ENCODE measurements at regions not wholly inside any gene's neighbourhood (a gene's known extent, or its start where the extent isn't known, plus 50 kb on each side); places are given as distances from the start of the nearest gene placed in this dataset.

DNA sequence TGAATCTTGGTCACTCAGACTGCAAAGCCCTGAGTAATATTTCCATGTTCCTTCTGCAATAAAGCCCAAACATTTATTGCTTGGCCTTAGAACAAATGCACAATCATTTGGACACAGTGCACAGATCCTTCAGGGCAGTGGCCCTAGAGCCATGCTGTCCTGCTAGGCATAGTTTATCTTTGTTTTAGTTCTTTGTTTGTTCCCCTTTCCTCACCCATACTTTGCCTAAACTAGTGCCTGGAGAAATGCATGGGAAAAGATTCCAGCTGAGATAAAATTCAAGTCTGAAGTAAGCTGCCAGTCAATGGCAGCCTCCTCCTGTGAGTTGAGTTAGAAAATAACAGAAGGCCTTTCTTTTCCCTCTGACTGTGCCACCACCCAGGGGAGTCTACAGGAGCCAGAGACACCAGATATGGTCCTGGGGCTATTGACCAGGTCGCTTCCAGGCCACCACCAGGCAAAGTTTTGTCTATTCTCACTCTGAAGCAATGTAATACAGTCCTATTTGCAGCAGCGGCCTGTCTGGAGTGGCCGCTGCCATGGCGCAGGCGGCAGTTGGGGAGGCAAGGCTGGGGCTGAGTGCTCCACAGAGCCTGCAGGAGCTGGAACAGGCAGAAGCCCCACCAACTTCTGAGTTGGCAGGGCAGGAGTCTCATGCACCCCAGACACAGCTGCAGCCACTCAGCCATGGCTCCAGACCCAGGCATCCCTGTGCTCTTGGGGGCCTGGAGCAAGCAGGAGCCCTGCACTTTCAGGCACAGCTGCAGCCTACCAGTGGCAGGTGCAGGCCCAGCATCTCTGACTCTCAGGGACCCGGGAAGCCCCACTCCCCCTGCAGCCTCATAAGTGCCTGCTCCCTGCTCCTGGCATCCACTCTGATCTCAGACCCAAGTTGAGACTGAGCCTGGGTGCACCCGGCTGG is 258.6 kb downstream of the GPATCH2 start (continued):
- TF ChIP-seq CHD4 (IDR thresholded peaks at IDR 0.05): no peak
- TF ChIP-seq HDGF (IDR thresholded peaks at IDR 0.05): no peak
- TF ChIP-seq, protein P1, sequence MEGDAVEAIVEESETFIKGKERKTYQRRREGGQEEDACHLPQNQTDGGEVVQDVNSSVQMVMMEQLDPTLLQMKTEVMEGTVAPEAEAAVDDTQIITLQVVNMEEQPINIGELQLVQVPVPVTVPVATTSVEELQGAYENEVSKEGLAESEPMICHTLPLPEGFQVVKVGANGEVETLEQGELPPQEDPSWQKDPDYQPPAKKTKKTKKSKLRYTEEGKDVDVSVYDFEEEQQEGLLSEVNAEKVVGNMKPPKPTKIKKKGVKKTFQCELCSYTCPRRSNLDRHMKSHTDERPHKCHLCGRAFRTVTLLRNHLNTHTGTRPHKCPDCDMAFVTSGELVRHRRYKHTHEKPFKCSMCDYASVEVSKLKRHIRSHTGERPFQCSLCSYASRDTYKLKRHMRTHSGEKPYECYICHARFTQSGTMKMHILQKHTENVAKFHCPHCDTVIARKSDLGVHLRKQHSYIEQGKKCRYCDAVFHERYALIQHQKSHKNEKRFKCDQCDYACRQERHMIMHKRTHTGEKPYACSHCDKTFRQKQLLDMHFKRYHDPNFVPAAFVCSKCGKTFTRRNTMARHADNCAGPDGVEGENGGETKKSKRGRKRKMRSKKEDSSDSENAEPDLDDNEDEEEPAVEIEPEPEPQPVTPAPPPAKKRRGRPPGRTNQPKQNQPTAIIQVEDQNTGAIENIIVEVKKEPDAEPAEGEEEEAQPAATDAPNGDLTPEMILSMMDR (IDR thresholded peaks at IDR 0.05 in 2 of 3, conservative IDR thresholded peaks at IDR 0.05 in 1 of 3; ENCODE audit: control insufficient read depth in 2 of 3, extremely low read depth in 1 of 3, insufficient read depth in 1 of 3, low read depth in 3 of 3, low read length in 3 of 3): no peak
- TF ChIP-seq SMARCA5 (IDR thresholded peaks at IDR 0.05): no peak
- TF ChIP-seq FOXM1 (IDR thresholded peaks at IDR 0.05; ENCODE audit: low read depth, low read length): no peak

DNA sequence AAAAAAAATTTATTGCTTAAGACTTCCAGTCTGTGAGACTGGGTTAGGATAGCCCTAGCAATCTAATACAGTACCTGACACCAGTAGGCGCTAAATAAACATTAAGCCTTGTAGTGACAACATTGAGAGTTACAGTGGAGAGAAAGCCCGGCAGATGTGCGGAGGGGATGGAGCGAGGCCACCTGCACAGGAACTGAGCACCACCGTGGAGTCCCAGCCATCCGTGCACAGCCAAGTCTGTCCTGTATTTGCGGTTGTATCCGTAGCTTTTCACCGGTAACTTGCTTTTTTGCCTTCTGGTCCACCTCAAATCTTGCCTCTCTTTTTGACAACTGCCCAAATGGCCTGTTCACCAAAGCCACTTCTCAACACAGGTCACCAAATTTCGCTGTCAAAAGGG is 260.1 kb downstream of the GPATCH2 start:
- POLR2A ChIA-PET: no interaction called here
- FAIRE-seq: no peak

More for the DNA sequence above, 260.1 kb downstream of the GPATCH2 start:
- ChIA-PET CTCF (no interaction called here), SMC1A (ENCODE audit: uncharacterized antibody, unreplicated experiment) (no interaction called here), RAD21 (ENCODE audit: unreplicated experiment) (no interaction called here)
- H3K27ac ChIP-seq (ENCODE audit: control insufficient read depth, insufficient read depth): no peak overlapping the region
- ATAC-seq (no peak), DNase-seq (ENCODE audit: low read depth, low spot score) (no peak)
- no TSS peak for BruUV-seq (replicated peaks)
- peaks cover 7% of the 10 kb centered on the region; the same call in 2 of the 3 replicates for H3K9me3 ChIP-seq (replicated peaks; ENCODE audit: control insufficient read depth, insufficient read depth, low read length)
- H3K4me3 ChIP-seq: no peak overlapping the region
- no peak for TF ChIP-seq ZNF24 (IDR thresholded peaks at IDR 0.05)
- TF ChIP-seq, protein P2, sequence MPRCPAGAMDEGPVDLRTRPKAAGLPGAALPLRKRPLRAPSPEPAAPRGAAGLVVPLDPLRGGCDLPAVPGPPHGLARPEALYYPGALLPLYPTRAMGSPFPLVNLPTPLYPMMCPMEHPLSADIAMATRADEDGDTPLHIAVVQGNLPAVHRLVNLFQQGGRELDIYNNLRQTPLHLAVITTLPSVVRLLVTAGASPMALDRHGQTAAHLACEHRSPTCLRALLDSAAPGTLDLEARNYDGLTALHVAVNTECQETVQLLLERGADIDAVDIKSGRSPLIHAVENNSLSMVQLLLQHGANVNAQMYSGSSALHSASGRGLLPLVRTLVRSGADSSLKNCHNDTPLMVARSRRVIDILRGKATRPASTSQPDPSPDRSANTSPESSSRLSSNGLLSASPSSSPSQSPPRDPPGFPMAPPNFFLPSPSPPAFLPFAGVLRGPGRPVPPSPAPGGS (IDR thresholded peaks at IDR 0.05; ENCODE audit: borderline replicate concordance, insufficient read depth, low read depth, low read length, poor library complexity, severe bottlenecking): no peak
- TF ChIP-seq MEF2B (IDR thresholded peaks at IDR 0.05; ENCODE audit: partially characterized antibody, poor library complexity, severe bottlenecking): no peak
- TF ChIP-seq, protein P3, sequence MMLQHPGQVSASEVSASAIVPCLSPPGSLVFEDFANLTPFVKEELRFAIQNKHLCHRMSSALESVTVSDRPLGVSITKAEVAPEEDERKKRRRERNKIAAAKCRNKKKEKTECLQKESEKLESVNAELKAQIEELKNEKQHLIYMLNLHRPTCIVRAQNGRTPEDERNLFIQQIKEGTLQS (IDR thresholded peaks at IDR 0.05; ENCODE audit: borderline replicate concordance, extremely low read depth, low read depth, low read length): no peak
- TF ChIP-seq RB1 (IDR thresholded peaks at IDR 0.05; ENCODE audit: borderline replicate concordance): no peak
- no peak for TF ChIP-seq FOXK2 (IDR thresholded peaks at IDR 0.05)
- TF ChIP-seq CBX3 (IDR thresholded peaks at IDR 0.05; ENCODE audit: borderline replicate concordance, low read depth): no peak
- TF ChIP-seq, protein P4, sequence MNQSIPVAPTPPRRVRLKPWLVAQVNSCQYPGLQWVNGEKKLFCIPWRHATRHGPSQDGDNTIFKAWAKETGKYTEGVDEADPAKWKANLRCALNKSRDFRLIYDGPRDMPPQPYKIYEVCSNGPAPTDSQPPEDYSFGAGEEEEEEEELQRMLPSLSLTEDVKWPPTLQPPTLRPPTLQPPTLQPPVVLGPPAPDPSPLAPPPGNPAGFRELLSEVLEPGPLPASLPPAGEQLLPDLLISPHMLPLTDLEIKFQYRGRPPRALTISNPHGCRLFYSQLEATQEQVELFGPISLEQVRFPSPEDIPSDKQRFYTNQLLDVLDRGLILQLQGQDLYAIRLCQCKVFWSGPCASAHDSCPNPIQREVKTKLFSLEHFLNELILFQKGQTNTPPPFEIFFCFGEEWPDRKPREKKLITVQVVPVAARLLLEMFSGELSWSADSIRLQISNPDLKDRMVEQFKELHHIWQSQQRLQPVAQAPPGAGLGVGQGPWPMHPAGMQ (IDR thresholded peaks at IDR 0.05; ENCODE audit: borderline replicate concordance): no peak
- no peaks in the 10 kb centered on the region for H3K27me3 ChIP-seq (replicated peaks in 1 of 2; ENCODE audit: control insufficient read depth in 2 of 2, insufficient read depth in 2 of 2, low read length in 1 of 2)
- peaks cover 9% of the 10 kb centered on the region for H3K4me1 ChIP-seq (ENCODE audit: control insufficient read depth, insufficient read depth, low read length)
- H3K4me2 ChIP-seq (ENCODE audit: control insufficient read depth, insufficient read depth): no peak overlapping the region
- in situ Hi-C loops (cut with MboI): no loop called here
- no peaks in the 10 kb centered on the region for H3K79me2 ChIP-seq (ENCODE audit: control insufficient read depth, insufficient read depth, low read length)
- H3K36me3 ChIP-seq (ENCODE audit: control insufficient read depth in 2 of 2, insufficient read depth in 2 of 2, low read length in 1 of 2): no peaks in the 10 kb centered on the region
- no peak overlapping the region for H2AFZ ChIP-seq (ENCODE audit: control insufficient read depth, low read depth, low read length)
- intact Hi-C loops (cut with micrococcal nuclease; ENCODE audit: unreplicated experiment): no loop called here
- no peak overlapping the region for H3K9ac ChIP-seq (ENCODE audit: control insufficient read depth, insufficient read depth, low read length)
- WGBS (ENCODE audit: insufficient coverage, insufficient replicate concordance, low lambda C conversion rate, missing lambda C conversion rate): 77% methylated on average over 10 of the region's 10 CpGs
- H4K20me1 ChIP-seq (ENCODE audit: control insufficient read depth, insufficient read depth): no peaks in the 10 kb centered on the region

Measured in GM12878 (cell line).